ENCODE measurements at regions not wholly inside any gene's neighbourhood (a gene's known extent, or its start where the extent isn't known, plus 50 kb on each side); places are given as distances from the start of the nearest gene placed in this dataset.

- TF ChIP-seq CTCF (conservative IDR thresholded peaks at IDR 0.05 in 1 of 2, IDR thresholded peaks at IDR 0.05 in 1 of 2; ENCODE audit: low read depth in 1 of 2, low read length in 2 of 2) = no peak
- no peak for TF ChIP-seq EZH2 (IDR thresholded peaks at IDR 0.05; ENCODE audit: low read length, missing control alignments)
These were observed 575.7 kb downstream of the TRIML1 start for GRCh38 chr4:188714907-188715306.

Data from fibroblast of lung (primary cell).